AG08396 (cell line): ENCODE measurements at regions not wholly inside any gene's neighbourhood (a gene's known extent, or its start where the extent isn't known, plus 50 kb on each side); places are given as distances from the start of the nearest gene placed in this dataset.
"Not testable (repeated sequence)": the region's sequence is repeated elsewhere in the genome, so short reads cannot be mapped to it uniquely, and the experiment has no call there.

ENCODE experiments used
- DNase-seq: peaks from one replicate; pipeline ENCODE4 v3.0.0; 2012; ENCODE audit warnings: low spot score, mixed read lengths

DNA sequence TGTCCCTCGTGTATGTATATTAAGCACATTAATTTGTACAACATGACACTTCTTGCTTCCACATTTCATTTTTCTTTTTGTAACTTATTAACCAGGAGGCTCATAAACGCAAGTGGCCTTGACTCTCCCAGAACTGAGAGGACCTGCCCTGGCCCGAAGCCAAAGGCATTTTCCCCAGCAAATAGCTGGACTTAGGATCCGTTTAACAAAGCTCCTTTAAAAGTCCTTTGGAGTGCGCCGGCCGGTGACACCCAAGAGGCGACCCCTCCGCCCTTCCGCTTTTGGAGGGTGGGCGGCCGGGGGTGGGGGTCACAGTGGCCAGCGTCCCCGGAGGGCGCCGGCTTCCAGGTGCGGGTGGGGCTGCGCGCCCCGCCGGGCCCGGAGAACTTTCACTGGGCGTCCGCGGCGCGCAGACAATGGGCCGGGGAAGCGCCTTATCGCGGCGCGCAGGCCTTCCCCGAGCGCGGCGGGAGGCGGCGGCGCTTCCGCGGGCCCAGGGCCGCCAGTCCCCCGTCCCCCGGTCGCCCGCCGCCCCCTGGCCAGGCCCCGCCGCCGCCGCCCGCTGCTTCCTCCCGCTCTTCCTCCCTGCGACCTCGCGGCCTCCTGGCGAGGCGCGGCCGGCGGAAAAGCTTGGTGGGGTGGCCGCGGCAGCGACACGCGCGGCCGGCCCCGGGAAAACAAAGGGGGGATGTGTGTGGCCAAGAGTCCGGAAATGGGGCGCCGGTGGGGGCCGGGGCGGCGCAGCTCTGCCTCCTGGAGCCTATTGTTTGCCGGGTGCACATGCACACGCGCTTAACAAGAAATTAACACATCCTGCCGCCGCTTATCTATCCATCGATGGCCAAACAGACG lies 613.4 kb downstream of the MCTP2 start:
- peak; percentile 20 for DNase-seq

DNA sequence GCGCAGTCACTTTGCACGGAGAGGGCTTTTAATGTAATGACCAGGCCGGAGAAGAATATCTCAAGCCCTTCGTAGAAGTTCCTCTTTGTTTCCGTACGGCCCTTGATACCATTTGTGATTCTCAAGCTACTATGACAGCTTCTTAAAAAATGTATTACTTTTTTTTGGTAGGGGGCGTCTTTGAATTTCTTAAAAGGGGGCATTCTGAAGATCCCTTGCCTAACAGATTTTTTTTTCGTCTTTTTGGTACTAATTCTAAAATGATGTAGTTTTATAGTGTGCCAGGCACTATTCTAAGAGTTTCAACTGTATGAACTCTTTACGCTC lies 614.0 kb downstream of the MCTP2 start:
- no peak for DNase-seq

DNA sequence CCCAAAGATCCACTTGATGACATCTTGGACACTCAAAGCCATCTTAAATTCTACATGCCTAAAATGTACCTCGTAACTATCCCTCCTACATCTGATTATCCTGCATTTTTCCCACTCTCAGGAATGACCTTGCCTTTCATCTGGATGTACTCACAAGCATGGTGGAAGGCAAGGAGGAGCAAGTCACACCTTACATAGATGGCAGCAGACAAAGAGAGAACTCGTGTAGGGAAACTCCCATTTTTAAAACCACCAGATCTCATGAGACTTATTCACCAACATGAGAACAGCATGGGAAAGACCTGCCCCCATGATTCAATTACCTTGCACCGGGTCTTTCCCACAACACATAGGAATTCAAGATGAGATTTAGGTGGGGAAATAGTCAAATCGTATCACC lies 616.0 kb downstream of the MCTP2 start:
- no peak for DNase-seq

DNA sequence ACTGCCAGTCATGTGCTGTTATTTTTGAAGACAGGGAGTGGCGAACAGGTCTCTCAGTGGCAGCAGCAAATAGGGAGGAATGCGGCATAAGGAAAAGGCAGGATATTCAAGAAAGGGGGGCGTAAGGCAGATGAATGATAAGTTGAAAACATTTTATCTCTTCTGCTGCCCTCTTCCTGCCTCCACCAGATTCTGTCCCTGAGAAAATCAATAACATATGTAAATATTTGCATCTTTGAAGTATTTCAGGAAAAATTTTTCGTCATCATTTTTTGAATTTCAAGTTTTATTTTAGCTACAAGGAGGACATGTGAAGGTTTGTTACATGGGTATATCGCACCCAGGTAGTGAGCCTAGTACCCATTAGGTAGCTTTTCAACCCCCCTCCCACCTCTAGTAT lies 616.7 kb downstream of the MCTP2 start:
- no peak for DNase-seq

DNA sequence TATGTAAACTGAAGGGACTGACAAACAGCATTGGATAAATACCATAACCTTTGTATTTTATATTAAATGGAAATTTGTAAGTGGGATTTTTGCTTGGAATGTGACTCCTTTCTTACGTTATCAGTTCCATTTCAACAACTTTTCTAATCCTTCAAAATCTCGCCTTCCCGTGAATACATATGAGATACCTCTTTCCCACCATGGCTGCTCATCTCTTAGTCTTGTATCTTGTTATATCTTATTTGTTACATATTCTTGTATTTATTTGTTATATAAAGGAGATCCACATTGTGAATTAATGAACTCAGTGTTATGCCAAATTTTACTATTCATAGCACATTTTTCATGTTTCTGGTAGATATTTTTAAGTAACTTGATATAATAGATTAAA lies 623.7 kb downstream of the MCTP2 start:
- DNase-seq = no peak

- no peak for DNase-seq
Measured at GRCh38 chr15:94855409-94856266, 624.3 kb downstream of the MCTP2 start.

DNA sequence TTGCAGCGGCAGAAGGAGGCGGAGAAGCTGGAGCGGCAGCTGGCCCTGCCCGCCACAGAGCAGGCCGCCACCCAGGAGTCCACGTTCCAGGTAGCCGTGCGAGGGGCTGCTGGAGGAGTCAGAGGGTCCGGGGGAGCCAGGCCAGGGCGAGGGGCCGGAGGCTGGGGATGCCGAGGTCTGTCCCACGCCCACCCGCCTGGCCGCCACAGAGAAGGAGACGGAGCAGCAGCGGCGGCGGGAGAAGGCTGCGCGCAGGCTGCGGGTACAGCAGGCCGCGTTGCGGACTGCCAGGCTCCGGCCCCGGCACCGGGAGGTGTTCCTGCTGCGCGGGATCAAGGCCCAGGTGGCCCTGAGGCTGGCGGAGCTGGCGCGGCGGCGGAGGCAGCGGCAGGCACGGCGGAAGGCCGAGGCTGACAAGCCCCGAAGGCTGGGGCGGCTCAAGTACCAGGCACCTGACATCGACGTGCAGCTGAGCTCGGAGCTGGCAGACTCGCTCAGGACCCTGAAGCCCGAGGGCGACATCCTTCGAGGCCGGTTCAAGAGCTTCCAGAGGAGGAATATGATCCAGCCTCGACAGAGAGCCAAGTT lies 625.0 kb downstream of the MCTP2 start:
- no peak for DNase-seq

DNA sequence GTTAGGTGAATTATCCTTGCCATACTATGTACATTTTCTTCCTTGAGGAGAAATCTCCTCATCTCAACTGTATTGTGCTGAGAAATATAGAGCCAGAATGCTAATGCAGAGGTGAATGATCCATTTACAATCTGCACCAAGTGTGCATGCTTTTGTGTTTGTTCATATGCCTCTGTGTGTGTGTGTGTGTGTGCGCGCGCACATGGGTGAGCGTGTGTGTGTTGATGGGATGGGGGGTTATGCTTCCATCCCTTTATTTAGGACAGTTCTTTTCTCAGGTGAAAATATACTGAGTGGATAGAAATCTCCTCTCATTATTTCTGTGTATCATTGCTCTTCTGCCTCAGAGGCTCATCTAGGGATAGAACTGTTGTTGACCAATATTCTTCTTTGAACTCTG lies 626.1 kb downstream of the MCTP2 start:
- DNase-seq = no peak

DNA sequence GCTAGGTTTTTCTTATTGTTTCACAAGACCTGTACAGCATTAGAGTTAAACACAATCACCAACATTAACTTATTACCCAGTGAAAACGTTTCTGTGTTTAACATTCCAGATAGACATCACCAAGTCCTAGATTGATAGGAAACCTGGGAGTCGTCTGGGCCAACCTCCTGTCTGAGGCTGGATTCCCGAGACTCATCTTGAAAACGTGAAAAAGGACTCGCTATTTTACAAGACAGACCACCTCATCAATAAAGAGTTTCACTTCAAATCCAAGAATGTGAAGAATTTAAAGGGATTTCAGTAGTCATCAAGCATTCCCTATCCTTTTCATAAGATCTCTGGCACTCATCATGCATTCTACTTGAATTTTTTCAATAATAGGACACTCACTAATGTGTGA lies 626.6 kb downstream of the MCTP2 start:
- no peak for DNase-seq

- DNase-seq = no peak
Measured at GRCh38 chr15:94858449-94858848, 627.1 kb downstream of the MCTP2 start.

DNA sequence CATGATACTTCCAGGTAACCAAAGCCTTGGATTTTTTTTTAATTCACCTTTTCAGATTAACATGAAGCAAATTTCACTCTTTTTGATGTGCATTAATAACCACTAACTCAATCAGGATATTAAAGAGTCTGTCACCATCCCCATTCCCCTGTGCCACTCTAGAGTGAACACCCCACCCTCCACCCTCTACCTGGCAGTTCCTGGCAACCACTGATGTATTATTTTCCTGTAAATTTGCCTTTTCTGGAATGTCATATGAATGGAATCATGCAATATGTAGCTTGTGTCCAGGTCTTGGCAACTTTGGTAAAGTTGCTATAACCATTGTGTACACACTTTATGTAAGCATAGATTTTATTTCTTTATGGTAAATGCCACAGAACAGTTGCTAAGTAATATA lies 627.6 kb downstream of the MCTP2 start:
- no peak for DNase-seq

DNA sequence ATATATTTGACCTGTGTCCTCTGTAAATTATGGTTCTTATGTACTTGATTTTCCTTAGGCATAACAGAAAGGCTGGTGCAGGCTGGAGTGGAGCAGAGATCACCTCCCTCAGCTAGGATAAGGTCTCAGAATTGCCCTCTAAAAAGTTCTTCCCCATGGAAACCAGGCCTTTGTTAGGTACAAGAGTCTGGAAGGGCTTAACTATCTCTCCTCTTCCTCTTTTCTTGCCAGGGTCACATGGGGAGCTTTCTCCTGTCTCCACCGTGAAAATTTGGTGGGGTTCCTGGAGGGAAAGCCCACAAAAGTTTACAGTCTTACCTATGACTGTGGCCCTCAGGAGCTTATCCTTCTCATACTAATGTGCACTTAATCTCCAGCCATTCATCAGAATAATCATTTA lies 633.2 kb downstream of the MCTP2 start:
- no peak for DNase-seq

DNA sequence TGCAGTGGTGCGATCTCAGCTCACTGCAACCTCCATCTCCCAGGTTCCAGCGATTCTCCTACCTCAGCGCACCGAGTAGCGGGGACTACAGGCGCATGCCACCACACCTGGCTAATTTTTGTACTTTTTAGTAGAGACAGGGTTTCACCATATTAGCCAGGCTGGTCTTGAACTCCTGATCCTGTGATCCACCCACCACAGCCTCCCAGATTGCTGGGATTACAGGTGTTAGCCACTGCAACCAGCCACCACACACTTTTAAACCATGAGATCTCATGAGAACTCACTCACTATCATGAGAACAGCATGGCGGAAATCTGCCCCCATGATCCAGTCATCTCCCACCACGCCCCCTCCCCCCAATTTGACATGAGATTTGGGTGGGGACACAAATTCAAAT lies 636.9 kb downstream of the MCTP2 start:
- DNase-seq = not testable (repeated sequence)

DNA sequence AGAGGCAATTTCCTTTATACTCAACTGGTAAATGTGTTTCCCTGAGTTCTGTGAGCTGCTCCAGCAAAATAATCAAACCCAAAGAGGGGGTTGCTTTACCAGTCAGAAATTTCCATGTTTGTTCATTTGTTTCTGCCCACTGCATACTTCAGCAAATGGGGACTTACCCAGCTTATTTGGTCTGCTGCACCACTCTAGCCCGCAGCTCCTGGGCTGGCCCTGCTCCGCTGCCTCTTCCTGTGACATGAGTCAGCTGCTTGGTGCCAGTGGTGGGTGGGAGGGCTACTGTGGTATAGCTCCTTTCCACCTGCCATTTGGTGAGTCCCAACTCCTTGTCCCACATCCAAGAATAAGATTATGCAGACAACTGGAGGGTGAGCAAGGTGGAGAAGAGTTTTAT lies 644.2 kb downstream of the MCTP2 start:
- no peak for DNase-seq

- no peak for DNase-seq
Measured at GRCh38 chr15:94877833-94878232, 646.5 kb downstream of the MCTP2 start.

DNA sequence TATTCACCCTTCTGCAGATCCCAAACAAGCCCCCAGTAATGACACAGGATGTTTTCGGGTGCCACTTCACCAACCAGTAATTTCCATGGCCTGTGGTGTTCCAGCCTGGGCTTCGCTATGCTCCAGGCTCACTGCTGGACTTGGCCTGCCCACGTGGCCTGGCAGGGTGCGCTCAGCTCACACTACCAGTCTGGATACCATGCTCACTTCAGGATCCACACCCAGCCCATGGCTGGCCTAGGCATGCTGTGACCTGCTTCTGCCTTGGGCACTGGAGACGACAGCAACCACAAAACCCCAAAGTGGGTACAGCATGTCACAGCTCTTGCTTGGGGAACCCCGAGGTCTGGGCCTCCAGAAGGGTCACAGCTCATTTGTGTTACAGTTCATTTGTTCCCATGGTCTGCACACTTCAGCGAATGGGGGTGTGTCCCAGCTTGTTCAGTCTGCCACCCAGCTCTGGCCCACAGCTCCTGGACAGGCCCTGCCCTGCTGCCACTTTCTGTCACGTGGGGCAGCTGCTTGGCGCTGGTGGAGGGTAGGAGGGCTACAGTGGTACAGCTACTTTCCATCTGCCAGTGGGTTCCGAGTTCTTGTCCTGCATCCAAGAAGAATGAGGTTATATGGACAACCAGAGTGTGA lies 650.8 kb downstream of the MCTP2 start:
- DNase-seq = no peak

DNA sequence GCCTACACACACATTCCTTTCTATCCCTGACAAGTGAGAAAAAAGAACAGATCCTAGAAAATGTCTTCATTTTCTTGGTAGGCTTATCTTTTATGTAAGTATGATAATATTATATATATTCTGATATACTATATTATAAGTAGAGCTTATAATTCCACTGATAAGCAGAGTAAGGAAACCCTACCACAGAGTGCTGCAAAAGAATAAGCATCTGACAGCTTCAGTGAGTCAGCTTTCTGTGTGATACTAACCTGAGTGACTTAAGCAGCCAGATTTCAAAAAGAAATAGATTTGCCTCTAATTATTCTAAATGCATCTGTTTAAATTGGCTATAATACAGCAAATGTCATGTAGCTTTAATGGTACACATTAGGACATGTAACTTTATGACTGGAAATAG lies 656.0 kb downstream of the MCTP2 start:
- DNase-seq = no peak

DNA sequence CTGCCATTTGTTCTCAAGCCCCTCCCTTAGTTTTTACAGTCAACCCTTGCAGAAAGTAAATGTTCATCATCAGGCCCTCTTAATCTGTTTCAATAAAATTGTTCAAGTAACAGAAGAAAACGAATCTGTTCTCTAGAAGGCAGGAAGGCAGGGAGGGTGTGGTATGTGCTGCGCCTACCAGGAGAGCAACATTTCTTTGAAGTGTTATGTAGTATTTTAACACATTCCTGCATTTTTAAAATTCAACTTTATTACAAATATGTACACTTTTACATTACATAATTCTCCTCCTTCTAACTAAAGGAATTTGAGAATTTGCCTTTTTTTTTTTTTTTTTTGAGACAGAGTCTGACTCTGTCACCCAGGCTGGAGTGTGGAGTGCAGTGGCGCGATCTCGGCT lies 657.8 kb downstream of the MCTP2 start:
- DNase-seq = no peak

GRCh38 chr15:94893091-94893490 lies 661.7 kb downstream of the MCTP2 start:
- DNase-seq = no peak

GRCh38 chr15:94894056-94894455 lies 662.7 kb downstream of the MCTP2 start:
- no peak for DNase-seq

- no peak for DNase-seq
Measured at GRCh38 chr15:94909510-94909909, 678.1 kb downstream of the MCTP2 start.

- DNase-seq = no peak
Measured at GRCh38 chr15:94910166-94910565, 678.8 kb downstream of the MCTP2 start.

DNA sequence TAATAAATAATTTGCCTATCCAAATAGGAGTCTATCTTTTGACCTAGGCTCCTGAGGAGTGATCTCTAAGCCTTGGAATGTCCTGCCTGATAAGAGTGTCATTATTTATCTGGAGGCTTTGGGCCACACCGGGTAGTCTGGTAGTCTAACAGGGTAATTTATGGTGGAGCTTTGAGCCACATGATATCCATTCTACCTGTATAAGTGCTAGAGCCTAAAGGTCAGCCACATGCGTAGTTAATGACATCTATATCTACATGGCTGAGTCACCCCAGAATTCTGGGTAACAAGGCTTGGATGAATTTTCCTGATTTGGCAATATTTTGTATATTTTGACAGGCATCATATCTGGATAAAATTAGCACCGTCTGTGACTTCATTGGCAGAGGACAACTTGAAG lies 681.4 kb downstream of the MCTP2 start:
- no peak for DNase-seq
